Chondrocyte (in vitro differentiated cells): ENCODE measurements at regions not wholly inside any gene's neighbourhood (a gene's known extent, or its start where the extent isn't known, plus 50 kb on each side); places are given as distances from the start of the nearest gene placed in this dataset.
A peak's percentile ranks its signal among the peaks of the same experiment; 100 is the strongest.

Experiments
- DNase-seq: peaks from one replicate; pipeline ENCODE4 v3.0.0; 2021; ENCODE audit warnings: mixed read lengths, low spot score
- H3K27ac Mint-ChIP-seq: one replicate; pipeline ENCODE4 v1.8.0; 2021; ENCODE audit warnings: mild to moderate bottlenecking, moderate library complexity, mixed read lengths; ENCODE audit not compliant: unreplicated experiment
- H3K27me3 Mint-ChIP-seq: 2 replicates; pipeline ENCODE4 v1.8.0; 2021; ENCODE audit warnings: low read depth, mixed read lengths
- H3K36me3 Mint-ChIP-seq: 2 replicates; pipeline ENCODE4 v1.8.0; 2021; ENCODE audit warnings: low read depth, mixed read lengths
- H3K4me1 Mint-ChIP-seq: 2 replicates; pipeline ENCODE4 v1.8.0; 2021; ENCODE audit warnings: low read depth, mild to moderate bottlenecking, mixed read lengths
- H3K4me3 Mint-ChIP-seq: one replicate; pipeline ENCODE4 v1.8.0; 2021; ENCODE audit warnings: mild to moderate bottlenecking, moderate library complexity, mixed read lengths; ENCODE audit not compliant: unreplicated experiment
- H3K9me3 Mint-ChIP-seq: 2 replicates; pipeline ENCODE4 v1.8.0; 2021; ENCODE audit warnings: low read depth, mixed read lengths
- CTCF ChIP-seq: fragments of 200-600 bp; sonication (generic); IDR thresholded peaks from 2 replicates; pipeline ENCODE4 v1.5.0; 2021; ENCODE audit warnings: antibody characterized with exemption, mild to moderate bottlenecking, moderate library complexity

DNA sequence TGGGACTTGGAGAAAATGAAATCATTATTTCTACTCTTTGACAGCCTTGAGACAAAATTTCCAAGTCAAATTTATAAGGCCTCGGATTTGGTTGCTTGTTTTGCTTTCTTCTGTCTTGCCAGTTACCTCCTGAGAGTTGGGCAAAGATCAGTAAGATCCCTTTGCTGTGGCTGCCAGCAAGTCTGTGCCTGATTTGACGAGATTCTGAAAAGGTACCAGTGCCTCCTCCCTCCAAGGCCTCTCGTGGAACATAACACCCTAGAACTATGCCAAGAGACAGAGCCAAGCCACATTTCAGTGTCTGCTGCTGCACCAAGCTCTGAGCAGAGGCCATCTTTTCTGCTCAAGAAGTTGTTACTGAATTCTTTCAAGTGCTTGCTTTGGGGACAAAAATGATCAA, 61.0 kb downstream of the GTPBP8 start:
- DNase-seq = no peak
- no peak for TF ChIP-seq CTCF
- no peaks in the 10 kb centered on the region for H3K9me3 Mint-ChIP-seq
- no peak overlapping the region for H3K4me3 Mint-ChIP-seq
- no peaks in the 10 kb centered on the region for H3K36me3 Mint-ChIP-seq
- H3K4me1 Mint-ChIP-seq = peaks cover 8% of the 10 kb centered on the region
- H3K27ac Mint-ChIP-seq = peak overlapping the region; percentile 2
- H3K27me3 Mint-ChIP-seq = no peaks in the 10 kb centered on the region

- H3K4me3 Mint-ChIP-seq = no peak overlapping the region
- TF ChIP-seq CTCF = no peak
- peaks cover 8% of the 10 kb centered on the region for H3K4me1 Mint-ChIP-seq
Observed at GRCh38 chr3:113053169-113053568, 62.4 kb downstream of the GTPBP8 start.

GRCh38 chr3:113054552-113054951, 63.8 kb downstream of the GTPBP8 start:
- Mint-ChIP-seq H3K4me1 (peaks cover 8% of the 10 kb centered on the region), H3K27me3 (no peaks in the 10 kb centered on the region), H3K27ac (no peak overlapping the region), H3K9me3 (no peaks in the 10 kb centered on the region), H3K36me3 (no peaks in the 10 kb centered on the region), H3K4me3 (no peak overlapping the region)
- no peak for TF ChIP-seq CTCF
- DNase-seq = no peak

More at GRCh38 chr3:113053169-113053568, 62.4 kb downstream of the GTPBP8 start:
- no peaks in the 10 kb centered on the region for H3K9me3 Mint-ChIP-seq
- DNase-seq = no peak
- H3K36me3 Mint-ChIP-seq = no peaks in the 10 kb centered on the region
- H3K27me3 Mint-ChIP-seq = no peaks in the 10 kb centered on the region
- no peak overlapping the region for H3K27ac Mint-ChIP-seq

DNA sequence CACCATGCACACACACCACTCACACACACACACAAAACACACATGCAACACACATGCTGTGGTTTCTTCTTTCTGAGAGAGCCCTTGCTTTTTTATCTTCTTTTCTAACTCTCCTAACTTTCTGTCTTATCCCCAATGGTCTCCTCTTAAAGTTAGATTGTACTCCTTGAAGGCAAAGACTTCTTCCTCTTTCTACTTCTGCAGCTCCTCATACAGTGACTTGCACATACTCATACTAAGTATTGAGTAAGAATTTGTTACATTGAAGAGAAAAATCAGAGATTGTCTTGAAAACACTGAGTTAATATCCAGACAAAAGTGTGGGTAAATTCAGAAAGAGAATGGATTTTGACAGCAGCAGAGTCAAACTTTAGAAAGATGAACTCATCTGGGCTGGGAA, 64.4 kb downstream of the GTPBP8 start:
- DNase-seq = no peak
- peaks cover 8% of the 10 kb centered on the region for H3K4me1 Mint-ChIP-seq
- no peak overlapping the region for H3K4me3 Mint-ChIP-seq
- H3K27ac Mint-ChIP-seq = no peak overlapping the region
- no peaks in the 10 kb centered on the region for H3K9me3 Mint-ChIP-seq
- TF ChIP-seq CTCF = no peak
- H3K27me3 Mint-ChIP-seq = no peaks in the 10 kb centered on the region
- no peaks in the 10 kb centered on the region for H3K36me3 Mint-ChIP-seq

GRCh38 chr3:113055961-113056360, 65.2 kb downstream of the GTPBP8 start:
- peaks cover 8% of the 10 kb centered on the region for H3K4me1 Mint-ChIP-seq
- H3K27me3 Mint-ChIP-seq = no peaks in the 10 kb centered on the region
- DNase-seq = no peak
- TF ChIP-seq CTCF = no peak
- H3K4me3 Mint-ChIP-seq = no peak overlapping the region
- H3K27ac Mint-ChIP-seq = no peak overlapping the region
- H3K9me3 Mint-ChIP-seq = no peaks in the 10 kb centered on the region
- no peaks in the 10 kb centered on the region for H3K36me3 Mint-ChIP-seq
